Smooth muscle cell (in vitro differentiated cells): ENCODE measurements at regions not wholly inside any gene's neighbourhood (a gene's known extent, or its start where the extent isn't known, plus 50 kb on each side); places are given as distances from the start of the nearest gene placed in this dataset.

Experiments used
- DNase-seq: peaks from one replicate; lab custom pipeline; 2025; ENCODE audit not compliant: unreplicated experiment; lab: John Stamatoyannopoulos, UW
- H2AFZ ChIP-seq: fragments of 200-600 bp; sonication (generic); 2 replicates; pipeline ENCODE4 v1.6.0; 2016; ENCODE audit warnings: antibody characterized with exemption, low read depth, mild to moderate bottlenecking
- H3F3A ChIP-seq: fragments of 200-600 bp; sonication (generic); 2 replicates; pipeline ENCODE4 v1.6.0; 2017; ENCODE audit warnings: antibody characterized with exemption, low read depth
- H3K27ac ChIP-seq: fragments of 200-600 bp; sonication (generic); 2 replicates; pipeline ENCODE4 v1.5.1; 2016; ENCODE audit warnings: low read depth, mild to moderate bottlenecking
- H3K27me3 ChIP-seq: fragments of 200-600 bp; sonication (generic); 2 replicates; pipeline ENCODE4 v1.6.1; 2016; ENCODE audit warnings: low read depth, mild to moderate bottlenecking
- H3K36me3 ChIP-seq: fragments of 200-600 bp; sonication (generic); 2 replicates; pipeline ENCODE4 v1.5.1; 2016; ENCODE audit warnings: low read depth
- H3K4me1 ChIP-seq: fragments of 200-600 bp; sonication (generic); 2 replicates; pipeline ENCODE4 v1.5.1; 2016; ENCODE audit warnings: low read depth
- H3K4me2 ChIP-seq: fragments of 200-600 bp; sonication (generic); 2 replicates; pipeline ENCODE4 v1.6.0; 2016; ENCODE audit warnings: mild to moderate bottlenecking
- H3K4me3 ChIP-seq: fragments of 200-600 bp; sonication (generic); 2 replicates; pipeline ENCODE4 v1.5.1; 2016; ENCODE audit warnings: mild to moderate bottlenecking
- H3K79me2 ChIP-seq: fragments of 200-600 bp; sonication (generic); 2 replicates; pipeline ENCODE4 v1.6.0; 2016; ENCODE audit warnings: low read depth, mild to moderate bottlenecking
- H3K9ac ChIP-seq: fragments of 200-600 bp; sonication (generic); 2 replicates; pipeline ENCODE4 v1.6.0; 2016; ENCODE audit warnings: low read depth
- H3K9me3 ChIP-seq: fragments of 200-600 bp; sonication (generic); replicated peaks from 2 replicates; pipeline ENCODE4 v1.5.1; 2016; ENCODE audit warnings: low read depth
- H4K20me1 ChIP-seq: fragments of 200-600 bp; sonication (generic); 2 replicates; pipeline ENCODE4 v1.6.0; 2016; ENCODE audit warnings: low read depth
- CTCF ChIP-seq: fragments of 200-600 bp; sonication (generic); IDR thresholded peaks from 2 replicates; pipeline ENCODE4 v1.5.1; 2017; ENCODE audit warnings: borderline replicate concordance, mild to moderate bottlenecking, antibody characterized with exemption; ENCODE audit not compliant: insufficient read depth, poor library complexity, severe bottlenecking
- WGBS: methylation state at CpG from one replicate; pipeline ENCODE4 v1.1.7; 2016; ENCODE audit warnings: low lambda C conversion rate; 5-methylcytosine and 5-hydroxymethylcytosine counted together

DNA sequence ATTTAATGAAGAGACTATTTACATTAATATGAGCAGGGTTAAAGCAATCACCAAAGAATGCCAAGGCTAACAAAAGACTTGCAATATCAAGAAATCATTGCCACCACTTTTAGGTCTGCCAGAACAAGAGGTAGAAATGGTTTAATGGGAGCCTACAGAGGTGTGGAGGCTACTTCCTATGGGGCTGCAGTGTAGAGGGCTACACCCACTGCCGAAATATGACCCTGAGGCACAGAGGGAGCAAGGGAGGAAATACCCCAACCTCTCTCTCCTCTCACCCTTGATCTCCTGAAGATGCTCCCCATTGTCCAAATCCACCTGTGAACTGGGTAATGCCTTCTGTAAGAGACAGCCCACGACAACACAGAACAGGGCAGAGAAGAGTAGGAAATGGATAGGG lies 315.4 kb downstream of the SMAD2 start:
- TF ChIP-seq CTCF: no peak
- WGBS: 83% methylated on average over 2 of the region's 2 CpGs

DNA sequence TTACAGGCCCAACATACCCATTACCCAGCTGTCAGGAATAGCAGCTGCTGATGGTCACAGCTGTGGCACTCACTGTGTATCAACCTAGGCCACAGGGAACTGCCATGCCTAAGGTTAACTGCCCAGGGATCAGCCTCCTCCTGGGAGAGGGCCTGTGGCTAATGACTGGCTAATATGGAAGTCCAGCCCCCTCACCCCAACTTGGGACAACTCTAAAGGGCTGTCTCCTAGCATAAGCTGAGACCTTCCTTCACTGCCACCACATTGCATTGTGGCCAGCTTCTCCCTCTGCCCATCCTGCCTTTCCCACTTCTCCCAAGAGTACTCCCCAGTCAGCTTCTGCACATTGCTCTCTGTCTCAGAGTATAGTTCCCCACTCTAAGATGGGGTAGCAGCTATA lies 316.5 kb downstream of the SMAD2 start:
- H3K4me1 ChIP-seq: no peaks in the 10 kb centered on the region
- H3F3A ChIP-seq: no peaks in the 10 kb centered on the region
- no peak overlapping the region for H3K4me2 ChIP-seq
- no peak overlapping the region for H3K4me3 ChIP-seq
- DNase-seq: no peak
- no peak overlapping the region for H2AFZ ChIP-seq
- H3K36me3 ChIP-seq: no peaks in the 10 kb centered on the region
- no peaks in the 10 kb centered on the region for H3K79me2 ChIP-seq
- TF ChIP-seq CTCF: no peak
- H4K20me1 ChIP-seq: no peaks in the 10 kb centered on the region
- no peak overlapping the region for H3K27ac ChIP-seq
- H3K9me3 ChIP-seq: no peaks in the 10 kb centered on the region
- no peak overlapping the region for H3K9ac ChIP-seq
- no peaks in the 10 kb centered on the region for H3K27me3 ChIP-seq

More for the DNA sequence above, 315.4 kb downstream of the SMAD2 start:
- Histone ChIP-seq H3F3A (no peaks in the 10 kb centered on the region), H3K79me2 (no peaks in the 10 kb centered on the region), H3K4me3 (no peak overlapping the region), H3K9ac (no peak overlapping the region), H2AFZ (no peak overlapping the region), H3K4me1 (no peaks in the 10 kb centered on the region), H3K4me2 (no peak overlapping the region), H3K9me3 (no peaks in the 10 kb centered on the region), H3K27ac (no peak overlapping the region), H3K36me3 (no peaks in the 10 kb centered on the region), H4K20me1 (no peaks in the 10 kb centered on the region), H3K27me3 (no peaks in the 10 kb centered on the region)
- no peak for DNase-seq

DNA sequence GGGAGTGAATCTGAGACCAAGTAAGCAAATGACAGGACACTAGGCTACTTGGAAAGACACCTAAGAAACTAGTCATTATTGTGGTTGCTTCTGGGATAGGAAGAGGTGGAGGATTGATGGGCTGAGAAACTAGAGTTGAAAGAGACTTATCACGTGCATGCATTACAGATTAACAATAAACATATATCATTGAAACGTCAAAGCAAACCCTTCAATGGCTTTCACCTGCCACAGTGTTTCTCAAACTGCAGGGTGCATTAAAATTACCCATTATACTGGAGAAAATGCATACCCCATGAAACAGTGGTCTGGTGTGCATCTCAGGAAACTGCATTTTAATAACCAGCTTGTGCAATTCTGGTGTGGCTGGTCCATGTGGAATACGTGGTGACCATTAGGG lies 318.8 kb downstream of the SMAD2 start:
- H3K36me3 ChIP-seq: no peaks in the 10 kb centered on the region
- H3K4me1 ChIP-seq: no peaks in the 10 kb centered on the region
- no peaks in the 10 kb centered on the region for H3K9me3 ChIP-seq
- H2AFZ ChIP-seq: no peak overlapping the region
- no peak overlapping the region for H3K4me3 ChIP-seq
- no peaks in the 10 kb centered on the region for H4K20me1 ChIP-seq
- H3K27me3 ChIP-seq: no peaks in the 10 kb centered on the region
- H3K79me2 ChIP-seq: no peaks in the 10 kb centered on the region
- DNase-seq: no peak
- no peak overlapping the region for H3K4me2 ChIP-seq
- H3K27ac ChIP-seq: no peak overlapping the region
- TF ChIP-seq CTCF: no peak
- H3F3A ChIP-seq: no peaks in the 10 kb centered on the region
- 85% methylated on average over 3 of the region's 3 CpGs for WGBS
- H3K9ac ChIP-seq: no peak overlapping the region

DNA sequence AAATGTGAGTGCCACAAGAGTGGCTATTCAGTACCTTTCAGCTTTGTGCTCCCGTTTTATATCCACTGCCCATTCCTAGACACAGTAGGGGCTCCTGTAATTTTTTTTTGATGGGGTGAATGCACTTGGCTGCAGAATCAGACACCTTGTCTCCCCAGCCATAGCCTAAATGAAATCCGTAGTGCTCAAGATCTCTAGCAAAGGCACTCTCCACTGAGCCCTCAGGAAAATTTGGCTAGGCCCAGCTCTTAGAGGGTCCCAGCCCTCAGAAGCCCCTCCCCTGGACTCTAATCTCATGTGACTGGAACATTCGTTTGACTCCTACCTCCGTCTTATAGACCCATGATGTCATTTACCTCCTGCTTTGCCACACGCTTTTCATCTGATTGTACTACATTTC lies 323.9 kb downstream of the SMAD2 start:
- Histone ChIP-seq H3K27ac (no peak overlapping the region), H3K4me3 (no peak overlapping the region), H2AFZ (no peak overlapping the region), H3K9me3 (no peaks in the 10 kb centered on the region), H3K36me3 (no peaks in the 10 kb centered on the region), H3K79me2 (no peaks in the 10 kb centered on the region), H3F3A (no peaks in the 10 kb centered on the region), H3K9ac (no peak overlapping the region), H3K4me1 (no peaks in the 10 kb centered on the region), H3K4me2 (no peak overlapping the region), H4K20me1 (no peaks in the 10 kb centered on the region), H3K27me3 (no peaks in the 10 kb centered on the region)
- TF ChIP-seq CTCF: no peak
- DNase-seq: no peak
- 68% methylated on average over 5 of the region's 5 CpGs for WGBS
